ENCODE measurements at regions not wholly inside any gene's neighbourhood (a gene's known extent, or its start where the extent isn't known, plus 50 kb on each side); places are given as distances from the start of the nearest gene placed in this dataset.

DNA sequence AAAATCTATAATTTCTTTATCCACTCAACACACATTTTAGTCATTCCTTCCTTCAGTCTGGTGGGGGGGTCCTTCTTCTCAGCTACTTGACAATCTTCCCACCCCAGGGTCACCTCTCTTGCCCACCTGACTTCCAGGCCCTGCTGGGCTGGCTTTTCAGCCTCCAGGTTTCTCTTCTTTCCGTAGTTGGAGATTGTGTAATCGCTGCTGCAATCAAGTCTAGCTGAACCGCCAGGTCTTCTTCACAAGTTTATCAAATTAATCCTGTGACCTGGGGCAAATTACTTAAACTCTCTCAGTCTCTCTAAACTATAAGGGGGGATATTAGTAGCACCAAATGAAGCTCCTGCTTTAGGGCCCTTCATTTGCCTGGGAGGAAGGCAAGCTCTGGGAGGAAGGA is 102.9 kb upstream of the TNIP3 start:
- intact Hi-C loops (cut with DNase I; ENCODE audit: low total_unique reads), result loop anchor here (5.0 kb wide), 1 partner anchor 130 kb away; no protein-coding TSS in a partner anchor
- DNase-seq (ENCODE audit: low spot score in 2 of 2), result no peak
- no peaks in the 10 kb centered on the region for H3K27me3 ChIP-seq
- no peak overlapping the region for H3K4me3 ChIP-seq
- no peaks in the 10 kb centered on the region for H3K36me3 ChIP-seq
- H3K9me3 ChIP-seq, result no peaks in the 10 kb centered on the region
- H3K27ac ChIP-seq, result no peak overlapping the region
- no peaks in the 10 kb centered on the region for H3K4me1 ChIP-seq
- TF ChIP-seq, protein P1, sequence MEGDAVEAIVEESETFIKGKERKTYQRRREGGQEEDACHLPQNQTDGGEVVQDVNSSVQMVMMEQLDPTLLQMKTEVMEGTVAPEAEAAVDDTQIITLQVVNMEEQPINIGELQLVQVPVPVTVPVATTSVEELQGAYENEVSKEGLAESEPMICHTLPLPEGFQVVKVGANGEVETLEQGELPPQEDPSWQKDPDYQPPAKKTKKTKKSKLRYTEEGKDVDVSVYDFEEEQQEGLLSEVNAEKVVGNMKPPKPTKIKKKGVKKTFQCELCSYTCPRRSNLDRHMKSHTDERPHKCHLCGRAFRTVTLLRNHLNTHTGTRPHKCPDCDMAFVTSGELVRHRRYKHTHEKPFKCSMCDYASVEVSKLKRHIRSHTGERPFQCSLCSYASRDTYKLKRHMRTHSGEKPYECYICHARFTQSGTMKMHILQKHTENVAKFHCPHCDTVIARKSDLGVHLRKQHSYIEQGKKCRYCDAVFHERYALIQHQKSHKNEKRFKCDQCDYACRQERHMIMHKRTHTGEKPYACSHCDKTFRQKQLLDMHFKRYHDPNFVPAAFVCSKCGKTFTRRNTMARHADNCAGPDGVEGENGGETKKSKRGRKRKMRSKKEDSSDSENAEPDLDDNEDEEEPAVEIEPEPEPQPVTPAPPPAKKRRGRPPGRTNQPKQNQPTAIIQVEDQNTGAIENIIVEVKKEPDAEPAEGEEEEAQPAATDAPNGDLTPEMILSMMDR (IDR thresholded peaks at IDR 0.05), result no peak
- TF ChIP-seq POLR2AphosphoS5 (IDR thresholded peaks at IDR 0.05) (no peak), POLR2A (IDR thresholded peaks at IDR 0.05) (no peak)

DNA sequence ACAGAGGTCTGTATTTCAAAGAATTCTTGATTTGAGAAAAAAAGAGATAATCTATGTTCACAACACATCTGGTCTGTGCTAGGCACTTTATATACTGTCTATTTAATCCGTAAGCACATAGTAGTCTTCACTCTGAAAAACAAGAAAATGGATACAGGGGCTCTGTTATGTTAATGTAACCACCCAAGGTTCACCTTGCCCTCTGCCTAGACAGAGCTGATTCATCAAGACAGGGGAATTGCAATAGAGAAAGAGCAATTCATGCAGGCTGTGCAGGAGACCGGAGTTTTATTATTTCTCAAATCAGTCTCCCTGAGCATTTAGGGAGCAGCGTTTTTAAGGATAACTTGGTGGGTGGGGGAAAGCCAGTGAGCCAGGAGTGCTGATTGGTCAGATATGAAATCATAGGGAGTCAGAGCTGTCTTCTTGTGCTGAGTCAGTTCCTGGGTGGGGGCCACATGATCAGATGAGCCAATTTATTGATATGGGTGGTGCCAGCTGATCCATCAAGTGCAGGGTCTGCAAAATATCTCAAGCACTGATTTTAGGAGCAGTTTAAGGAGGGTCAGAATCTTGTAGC is 92.9 kb upstream of the TNIP3 start:
- H3K27me3 ChIP-seq, result no peaks in the 10 kb centered on the region
- no peaks in the 10 kb centered on the region for H3K9me3 ChIP-seq
- DNase-seq (ENCODE audit: low spot score in 2 of 2), result no peak
- no peak for TF ChIP-seq POLR2A (IDR thresholded peaks at IDR 0.05)
- TF ChIP-seq, protein P1 (IDR thresholded peaks at IDR 0.05), result no peak
- no peak overlapping the region for H3K27ac ChIP-seq
- H3K36me3 ChIP-seq, result no peaks in the 10 kb centered on the region
- H3K4me1 ChIP-seq, result no peaks in the 10 kb centered on the region
- intact Hi-C loops (cut with DNase I; ENCODE audit: low total_unique reads), result no loop called here
- H3K4me3 ChIP-seq, result no peak overlapping the region

DNA sequence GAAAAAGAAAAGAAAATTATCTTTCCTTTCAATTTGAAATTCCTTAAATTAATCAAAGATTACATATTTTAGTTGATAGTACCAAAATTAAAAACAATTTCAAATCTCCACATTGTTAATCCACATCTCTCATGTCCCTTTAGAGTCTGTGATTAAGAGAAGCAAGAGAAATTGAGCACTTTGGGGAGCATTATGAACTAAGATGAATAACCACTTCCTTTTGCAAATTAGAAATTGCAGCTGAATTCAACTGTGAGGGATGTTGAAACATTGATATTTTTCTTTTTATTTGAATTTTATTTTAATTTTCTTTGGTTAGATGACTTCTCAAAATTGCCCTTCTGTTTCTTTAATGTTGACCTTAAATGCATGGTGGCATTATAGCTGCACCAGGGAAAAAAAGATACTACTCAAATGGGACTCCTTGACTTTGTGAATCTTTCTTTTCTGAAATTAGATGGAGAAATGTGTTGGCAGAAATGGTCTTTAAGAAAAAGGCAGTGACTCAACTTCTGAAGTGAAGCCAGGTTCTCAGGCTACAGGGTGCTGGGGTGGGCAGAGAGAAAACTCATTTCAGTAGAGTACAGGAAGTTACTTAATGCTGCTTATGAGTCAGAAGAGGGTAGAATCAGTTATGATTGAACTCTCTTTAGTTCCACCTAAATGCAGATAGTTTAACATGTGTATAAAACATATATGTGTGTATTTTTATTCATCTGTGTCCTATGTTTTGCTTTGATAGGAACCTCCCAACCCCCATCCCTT is 92.0 kb upstream of the TNIP3 start:
- Histone ChIP-seq H3K4me1 (no peaks in the 10 kb centered on the region), H3K4me3 (no peak overlapping the region), H3K27ac (no peak overlapping the region), H3K27me3 (no peaks in the 10 kb centered on the region), H3K36me3 (no peaks in the 10 kb centered on the region), H3K9me3 (no peaks in the 10 kb centered on the region)
- no peak for DNase-seq (ENCODE audit: low spot score in 2 of 2)
- intact Hi-C loops (cut with DNase I; ENCODE audit: low total_unique reads), result no loop called here
- no peak for TF ChIP-seq POLR2A (IDR thresholded peaks at IDR 0.05)
- TF ChIP-seq, protein P1 (IDR thresholded peaks at IDR 0.05), result no peak
- TF ChIP-seq POLR2AphosphoS5 (IDR thresholded peaks at IDR 0.05), result no peak

DNA sequence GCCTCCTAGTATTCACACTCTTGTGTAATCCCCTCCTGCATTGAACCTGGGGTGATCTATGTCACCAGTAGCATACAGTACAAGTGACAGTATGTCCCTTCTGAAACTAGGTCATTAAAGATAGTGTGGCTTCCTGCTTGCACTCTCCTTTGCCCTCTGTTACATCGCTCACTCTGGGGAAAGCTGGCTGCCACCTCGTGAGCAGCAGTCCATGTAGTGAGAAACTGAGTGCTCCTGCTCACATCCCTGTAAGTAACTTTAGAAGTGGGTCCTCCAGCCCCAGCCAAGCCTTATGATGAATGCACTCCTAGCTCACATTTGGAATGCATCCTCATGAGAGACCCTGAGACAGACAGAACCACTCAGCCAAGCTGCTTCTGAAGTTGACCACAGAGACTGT is 89.8 kb upstream of the TNIP3 start:
- H3K4me1 ChIP-seq, result no peaks in the 10 kb centered on the region

More for the DNA sequence above, 89.8 kb upstream of the TNIP3 start:
- Histone ChIP-seq H3K27ac (no peak overlapping the region), H3K27me3 (no peaks in the 10 kb centered on the region), H3K4me3 (no peak overlapping the region), H3K9me3 (no peaks in the 10 kb centered on the region), H3K36me3 (no peaks in the 10 kb centered on the region)
- intact Hi-C loops (cut with DNase I; ENCODE audit: low total_unique reads), result no loop called here
- TF ChIP-seq POLR2AphosphoS5 (IDR thresholded peaks at IDR 0.05) (no peak), POLR2A (IDR thresholded peaks at IDR 0.05) (no peak)
- TF ChIP-seq, protein P1 (IDR thresholded peaks at IDR 0.05), result no peak
- no peak for DNase-seq (ENCODE audit: low spot score in 2 of 2)

Data from breast epithelium (tissue), 4 donors.